ENCODE measurements at regions not wholly inside any gene's neighbourhood (a gene's known extent, or its start where the extent isn't known, plus 50 kb on each side); places are given as distances from the start of the nearest gene placed in this dataset.

DNA sequence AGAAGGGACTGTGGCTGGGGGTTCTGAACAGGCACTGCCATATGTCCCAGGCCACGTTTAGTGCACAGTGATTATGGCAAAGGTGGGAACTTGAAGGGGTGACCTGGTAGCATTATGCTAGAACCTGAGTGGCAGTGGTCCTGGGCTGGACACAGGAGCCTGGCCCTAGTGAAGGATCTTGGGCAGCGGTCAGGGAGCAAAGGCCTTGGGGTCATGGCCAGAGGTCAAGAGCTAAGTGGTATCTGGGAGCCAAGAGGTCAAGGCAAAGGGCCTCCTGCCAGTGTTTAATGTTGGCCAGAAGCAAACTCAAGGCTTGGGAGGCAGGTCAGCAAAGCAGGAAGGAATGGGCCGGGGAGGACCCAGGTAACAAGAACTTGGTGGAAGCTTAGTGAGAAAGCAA lies 254.5 kb downstream of the CDH26 start (continued):
- TF ChIP-seq, protein P1, sequence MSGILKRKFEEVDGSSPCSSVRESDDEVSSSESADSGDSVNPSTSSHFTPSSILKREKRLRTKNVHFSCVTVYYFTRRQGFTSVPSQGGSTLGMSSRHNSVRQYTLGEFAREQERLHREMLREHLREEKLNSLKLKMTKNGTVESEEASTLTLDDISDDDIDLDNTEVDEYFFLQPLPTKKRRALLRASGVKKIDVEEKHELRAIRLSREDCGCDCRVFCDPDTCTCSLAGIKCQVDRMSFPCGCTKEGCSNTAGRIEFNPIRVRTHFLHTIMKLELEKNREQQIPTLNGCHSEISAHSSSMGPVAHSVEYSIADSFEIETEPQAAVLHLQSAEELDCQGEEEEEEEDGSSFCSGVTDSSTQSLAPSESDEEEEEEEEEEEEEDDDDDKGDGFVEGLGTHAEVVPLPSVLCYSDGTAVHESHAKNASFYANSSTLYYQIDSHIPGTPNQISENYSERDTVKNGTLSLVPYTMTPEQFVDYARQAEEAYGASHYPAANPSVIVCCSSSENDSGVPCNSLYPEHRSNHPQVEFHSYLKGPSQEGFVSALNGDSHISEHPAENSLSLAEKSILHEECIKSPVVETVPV (CRISPR knock-in tag; IDR thresholded peaks at IDR 0.05): no peak
- TF ChIP-seq ZFP3 (CRISPR knock-in tag; IDR thresholded peaks at IDR 0.05): no peak

DNA sequence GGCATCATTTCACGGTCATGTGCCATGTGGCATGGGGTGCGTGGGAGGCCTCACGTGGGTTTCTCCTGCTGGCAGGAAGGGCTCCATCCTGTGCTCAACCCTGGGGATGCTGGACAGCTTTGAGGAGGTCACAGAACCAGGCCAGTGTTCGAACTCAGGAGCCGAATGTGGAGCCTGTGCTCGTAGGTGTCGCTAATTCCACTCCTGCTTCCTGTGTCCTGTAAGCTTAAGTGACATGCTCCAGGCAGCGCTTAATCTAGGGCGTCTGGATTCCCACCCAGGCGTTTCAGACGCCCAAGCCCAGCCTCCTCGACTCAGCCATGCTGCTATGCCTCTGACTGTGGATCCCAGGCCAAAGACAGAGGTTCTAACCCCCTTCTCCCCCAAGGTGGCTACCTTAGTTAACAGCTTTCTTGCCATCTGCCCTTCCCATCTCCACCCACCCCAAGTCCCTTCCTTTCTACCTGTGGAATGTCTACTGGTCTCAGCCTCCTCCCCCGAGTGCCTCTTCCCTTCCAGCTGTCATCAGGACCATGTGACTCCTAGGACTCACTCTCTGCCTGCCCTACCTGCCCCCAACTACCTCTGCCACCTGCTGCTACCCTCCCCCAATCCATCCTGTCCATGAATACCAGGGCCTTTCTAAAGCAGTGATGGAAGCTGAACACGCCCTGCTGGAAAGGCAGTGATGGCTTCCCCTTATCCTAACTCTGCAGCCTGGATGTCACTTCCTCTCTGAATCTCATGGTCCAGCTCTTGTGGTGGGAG lies 255.1 kb downstream of the CDH26 start:
- ATAC-seq: no peak
- no peak for TF ChIP-seq ARNTL (CRISPR knock-in tag; IDR thresholded peaks at IDR 0.05; ENCODE audit: borderline replicate concordance, low read depth)
- TF ChIP-seq TOX (CRISPR knock-in tag; IDR thresholded peaks at IDR 0.05; ENCODE audit: borderline replicate concordance): no peak
- TF ChIP-seq, protein P1 (CRISPR knock-in tag; IDR thresholded peaks at IDR 0.05): no peak
- TF ChIP-seq, protein P2, sequence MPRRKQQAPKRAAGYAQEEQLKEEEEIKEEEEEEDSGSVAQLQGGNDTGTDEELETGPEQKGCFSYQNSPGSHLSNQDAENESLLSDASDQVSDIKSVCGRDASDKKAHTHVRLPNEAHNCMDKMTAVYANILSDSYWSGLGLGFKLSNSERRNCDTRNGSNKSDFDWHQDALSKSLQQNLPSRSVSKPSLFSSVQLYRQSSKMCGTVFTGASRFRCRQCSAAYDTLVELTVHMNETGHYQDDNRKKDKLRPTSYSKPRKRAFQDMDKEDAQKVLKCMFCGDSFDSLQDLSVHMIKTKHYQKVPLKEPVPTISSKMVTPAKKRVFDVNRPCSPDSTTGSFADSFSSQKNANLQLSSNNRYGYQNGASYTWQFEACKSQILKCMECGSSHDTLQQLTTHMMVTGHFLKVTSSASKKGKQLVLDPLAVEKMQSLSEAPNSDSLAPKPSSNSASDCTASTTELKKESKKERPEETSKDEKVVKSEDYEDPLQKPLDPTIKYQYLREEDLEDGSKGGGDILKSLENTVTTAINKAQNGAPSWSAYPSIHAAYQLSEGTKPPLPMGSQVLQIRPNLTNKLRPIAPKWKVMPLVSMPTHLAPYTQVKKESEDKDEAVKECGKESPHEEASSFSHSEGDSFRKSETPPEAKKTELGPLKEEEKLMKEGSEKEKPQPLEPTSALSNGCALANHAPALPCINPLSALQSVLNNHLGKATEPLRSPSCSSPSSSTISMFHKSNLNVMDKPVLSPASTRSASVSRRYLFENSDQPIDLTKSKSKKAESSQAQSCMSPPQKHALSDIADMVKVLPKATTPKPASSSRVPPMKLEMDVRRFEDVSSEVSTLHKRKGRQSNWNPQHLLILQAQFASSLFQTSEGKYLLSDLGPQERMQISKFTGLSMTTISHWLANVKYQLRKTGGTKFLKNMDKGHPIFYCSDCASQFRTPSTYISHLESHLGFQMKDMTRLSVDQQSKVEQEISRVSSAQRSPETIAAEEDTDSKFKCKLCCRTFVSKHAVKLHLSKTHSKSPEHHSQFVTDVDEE (CRISPR knock-in tag; IDR thresholded peaks at IDR 0.05): no peak
- TF ChIP-seq ZFP3 (CRISPR knock-in tag; IDR thresholded peaks at IDR 0.05): no peak
- TF ChIP-seq BACH2 (CRISPR knock-in tag; IDR thresholded peaks at IDR 0.05; ENCODE audit: borderline replicate concordance): no peak
- no peak for TF ChIP-seq ZC3H10 (CRISPR knock-in tag; IDR thresholded peaks at IDR 0.05)
- TF ChIP-seq, protein P3, sequence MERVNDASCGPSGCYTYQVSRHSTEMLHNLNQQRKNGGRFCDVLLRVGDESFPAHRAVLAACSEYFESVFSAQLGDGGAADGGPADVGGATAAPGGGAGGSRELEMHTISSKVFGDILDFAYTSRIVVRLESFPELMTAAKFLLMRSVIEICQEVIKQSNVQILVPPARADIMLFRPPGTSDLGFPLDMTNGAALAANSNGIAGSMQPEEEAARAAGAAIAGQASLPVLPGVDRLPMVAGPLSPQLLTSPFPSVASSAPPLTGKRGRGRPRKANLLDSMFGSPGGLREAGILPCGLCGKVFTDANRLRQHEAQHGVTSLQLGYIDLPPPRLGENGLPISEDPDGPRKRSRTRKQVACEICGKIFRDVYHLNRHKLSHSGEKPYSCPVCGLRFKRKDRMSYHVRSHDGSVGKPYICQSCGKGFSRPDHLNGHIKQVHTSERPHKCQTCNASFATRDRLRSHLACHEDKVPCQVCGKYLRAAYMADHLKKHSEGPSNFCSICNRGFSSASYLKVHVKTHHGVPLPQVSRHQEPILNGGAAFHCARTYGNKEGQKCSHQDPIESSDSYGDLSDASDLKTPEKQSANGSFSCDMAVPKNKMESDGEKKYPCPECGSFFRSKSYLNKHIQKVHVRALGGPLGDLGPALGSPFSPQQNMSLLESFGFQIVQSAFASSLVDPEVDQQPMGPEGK (CRISPR knock-in tag; IDR thresholded peaks at IDR 0.05; ENCODE audit: borderline replicate concordance): no peak
- no peak for TF ChIP-seq RARB (CRISPR knock-in tag; IDR thresholded peaks at IDR 0.05)
- no peak for TF ChIP-seq TCF4 (CRISPR knock-in tag; IDR thresholded peaks at IDR 0.05; ENCODE audit: borderline replicate concordance)
- TF ChIP-seq ZNF70 (CRISPR knock-in tag; IDR thresholded peaks at IDR 0.05): no peak
- no peak for TF ChIP-seq GLIS3 (CRISPR knock-in tag; IDR thresholded peaks at IDR 0.05)
- TF ChIP-seq OSR1 (CRISPR knock-in tag; IDR thresholded peaks at IDR 0.05): no peak
- no peak for TF ChIP-seq ZFP30 (CRISPR knock-in tag; IDR thresholded peaks at IDR 0.05)
- no peak for TF ChIP-seq CSDC2 (CRISPR knock-in tag; IDR thresholded peaks at IDR 0.05)
- TF ChIP-seq, protein P4, sequence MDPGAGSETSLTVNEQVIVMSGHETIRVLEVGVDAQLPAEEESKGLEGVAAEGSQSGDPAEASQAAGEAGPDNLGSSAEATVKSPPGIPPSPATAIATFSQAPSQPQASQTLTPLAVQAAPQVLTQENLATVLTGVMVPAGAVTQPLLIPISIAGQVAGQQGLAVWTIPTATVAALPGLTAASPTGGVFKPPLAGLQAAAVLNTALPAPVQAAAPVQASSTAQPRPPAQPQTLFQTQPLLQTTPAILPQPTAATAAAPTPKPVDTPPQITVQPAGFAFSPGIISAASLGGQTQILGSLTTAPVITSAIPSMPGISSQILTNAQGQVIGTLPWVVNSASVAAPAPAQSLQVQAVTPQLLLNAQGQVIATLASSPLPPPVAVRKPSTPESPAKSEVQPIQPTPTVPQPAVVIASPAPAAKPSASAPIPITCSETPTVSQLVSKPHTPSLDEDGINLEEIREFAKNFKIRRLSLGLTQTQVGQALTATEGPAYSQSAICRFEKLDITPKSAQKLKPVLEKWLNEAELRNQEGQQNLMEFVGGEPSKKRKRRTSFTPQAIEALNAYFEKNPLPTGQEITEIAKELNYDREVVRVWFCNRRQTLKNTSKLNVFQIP (CRISPR knock-in tag; IDR thresholded peaks at IDR 0.05; ENCODE audit: borderline replicate concordance, low read depth): no peak
- no peak for TF ChIP-seq SNAI2 (CRISPR knock-in tag; IDR thresholded peaks at IDR 0.05)
- TF ChIP-seq, protein P5, sequence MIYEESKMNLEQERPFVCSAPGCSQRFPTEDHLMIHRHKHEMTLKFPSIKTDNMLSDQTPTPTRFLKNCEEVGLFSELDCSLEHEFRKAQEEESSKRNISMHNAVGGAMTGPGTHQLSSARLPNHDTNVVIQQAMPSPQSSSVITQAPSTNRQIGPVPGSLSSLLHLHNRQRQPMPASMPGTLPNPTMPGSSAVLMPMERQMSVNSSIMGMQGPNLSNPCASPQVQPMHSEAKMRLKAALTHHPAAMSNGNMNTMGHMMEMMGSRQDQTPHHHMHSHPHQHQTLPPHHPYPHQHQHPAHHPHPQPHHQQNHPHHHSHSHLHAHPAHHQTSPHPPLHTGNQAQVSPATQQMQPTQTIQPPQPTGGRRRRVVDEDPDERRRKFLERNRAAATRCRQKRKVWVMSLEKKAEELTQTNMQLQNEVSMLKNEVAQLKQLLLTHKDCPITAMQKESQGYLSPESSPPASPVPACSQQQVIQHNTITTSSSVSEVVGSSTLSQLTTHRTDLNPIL (CRISPR knock-in tag; IDR thresholded peaks at IDR 0.05; ENCODE audit: low read depth): no peak
- no peak for TF ChIP-seq ZNF565 (CRISPR knock-in tag; conservative IDR thresholded peaks at IDR 0.05; ENCODE audit: low read depth)
